NCI-H345 treated with DMSO at 0.1 percent for 48 hours (cell line): ENCODE measurements at regions not wholly inside any gene's neighbourhood (a gene's known extent, or its start where the extent isn't known, plus 50 kb on each side); places are given as distances from the start of the nearest gene placed in this dataset.

Experiments
- DNase-seq: peaks from one replicate; lab custom pipeline; 2025; ENCODE audit not compliant: unreplicated experiment; lab: John Stamatoyannopoulos, UW

DNA sequence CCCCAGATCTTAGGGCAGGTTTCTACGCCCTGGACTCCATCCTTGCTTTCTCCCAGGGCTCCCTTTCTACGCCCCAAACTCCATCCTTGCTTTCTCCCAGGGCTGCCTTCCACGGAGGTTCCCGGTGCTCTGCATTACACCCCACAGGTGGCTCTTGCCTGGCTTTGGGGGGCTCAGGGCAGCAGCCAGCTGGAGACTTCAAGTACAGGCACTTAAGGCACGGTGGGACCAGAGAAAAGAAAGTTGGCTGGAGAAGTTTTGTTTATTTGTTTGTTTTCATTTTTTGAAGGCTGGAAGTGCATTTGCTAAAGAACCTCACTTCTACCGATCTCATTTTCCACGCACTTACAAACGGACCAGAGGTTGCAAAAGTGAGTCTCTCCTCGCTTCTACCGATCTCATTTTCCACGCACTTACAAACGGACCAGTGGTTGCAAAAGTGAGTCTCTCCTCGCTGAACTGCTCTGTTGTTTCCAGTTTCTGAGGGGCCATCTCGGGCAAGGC lies 103.8 kb upstream of the MED13L start:
- no peak for DNase-seq

DNA sequence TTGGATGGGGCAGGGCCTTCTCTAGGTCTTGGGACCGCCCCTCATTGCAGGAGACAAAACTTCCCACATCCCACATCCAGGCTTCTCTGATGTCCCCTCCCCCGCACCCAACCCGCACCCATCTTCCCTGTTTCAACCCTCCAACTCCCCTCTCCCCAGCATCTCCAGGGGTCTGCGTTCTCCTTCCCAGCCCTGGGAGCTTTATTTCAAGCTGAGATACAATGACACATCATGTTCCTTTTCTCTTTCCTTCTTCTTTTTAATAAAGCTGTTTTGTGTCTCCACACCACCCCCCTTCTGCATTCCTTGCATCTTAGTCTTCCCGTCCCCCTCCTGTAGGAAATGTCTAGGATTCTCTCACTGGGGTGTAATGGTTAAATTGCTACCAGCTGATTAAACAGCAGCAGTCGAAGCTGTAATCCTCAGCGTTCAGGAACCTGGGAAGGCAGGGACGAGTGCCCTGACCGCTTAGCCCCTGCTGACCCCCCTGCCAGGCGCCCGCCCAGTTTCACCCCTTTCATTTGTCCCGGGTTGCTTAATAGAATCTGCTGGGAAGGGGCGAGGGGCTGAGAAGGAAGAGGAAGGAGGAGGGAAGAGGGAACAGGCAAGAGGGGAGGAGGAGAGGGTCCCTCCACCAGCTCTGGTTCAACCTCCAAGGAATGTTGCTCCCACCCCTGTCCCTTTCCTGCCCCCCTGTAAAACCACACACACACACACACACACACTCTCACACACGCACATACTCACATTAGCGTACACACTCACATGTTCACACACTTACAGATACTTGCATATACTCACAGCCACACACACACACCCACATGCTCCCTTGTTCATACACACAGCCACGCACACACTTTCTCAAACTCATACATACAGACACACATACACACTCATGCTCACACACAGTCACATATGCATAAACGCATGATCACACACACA lies 104.5 kb upstream of the MED13L start:
- no peak for DNase-seq

DNA sequence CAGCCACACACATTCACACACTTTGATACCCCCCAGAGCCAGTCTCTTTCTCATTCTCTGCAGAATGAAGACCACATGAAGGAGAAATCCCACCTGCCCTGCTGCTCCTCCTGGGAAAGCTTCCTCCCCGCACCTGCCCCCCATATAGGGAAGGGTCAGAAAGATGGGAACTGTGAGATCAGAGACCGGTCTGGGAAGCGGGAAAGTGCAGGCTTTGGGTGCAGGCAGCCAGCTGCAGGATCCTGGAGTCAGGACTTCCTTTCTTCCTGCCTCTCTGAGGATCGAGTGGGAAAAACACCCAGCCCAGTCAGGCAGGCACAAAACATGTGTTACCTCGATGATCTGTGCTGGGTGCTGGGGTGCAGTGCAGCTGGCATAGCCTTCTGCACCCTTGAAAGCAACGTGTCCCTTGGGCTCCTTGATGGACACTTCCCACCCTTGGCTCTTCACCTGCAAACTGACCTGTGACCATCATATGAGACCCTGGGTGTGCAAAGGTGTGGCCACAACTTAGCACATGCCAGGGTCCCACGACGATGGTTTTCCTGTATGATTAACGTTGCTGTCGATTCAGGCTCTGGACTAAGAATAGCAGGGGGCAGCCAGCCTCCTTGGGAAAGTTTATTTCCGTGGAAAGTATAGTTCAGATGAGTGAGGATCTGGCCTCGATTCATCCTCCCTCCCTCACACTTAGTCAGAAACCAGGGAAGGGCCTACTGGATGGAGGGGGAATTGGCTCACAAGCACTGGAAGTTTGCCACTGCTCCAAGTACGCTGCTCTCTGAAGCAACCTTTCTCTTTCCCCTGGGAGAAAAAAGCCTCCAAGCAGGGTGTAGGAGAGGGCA lies 105.4 kb upstream of the MED13L start:
- no peak for DNase-seq

DNA sequence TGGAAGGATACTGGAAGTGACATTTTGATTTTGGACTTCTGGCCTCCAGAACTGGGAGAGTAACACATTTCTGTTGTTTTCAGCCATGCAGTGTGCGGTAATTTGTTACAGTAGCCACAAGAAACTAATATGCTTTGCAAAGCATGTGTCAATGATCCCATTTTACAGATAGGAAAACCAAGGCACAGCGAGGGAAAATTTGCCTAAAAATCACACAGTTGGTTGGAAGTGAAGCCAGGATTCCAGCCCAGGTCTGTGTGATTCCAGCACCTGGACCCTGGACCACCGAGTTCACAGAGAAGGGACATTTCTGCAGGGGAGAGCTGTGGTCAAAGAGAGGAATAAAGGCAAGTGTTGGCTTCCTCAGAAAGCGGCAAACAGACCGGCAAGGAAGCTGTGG lies 106.7 kb upstream of the MED13L start:
- DNase-seq: no peak

DNA sequence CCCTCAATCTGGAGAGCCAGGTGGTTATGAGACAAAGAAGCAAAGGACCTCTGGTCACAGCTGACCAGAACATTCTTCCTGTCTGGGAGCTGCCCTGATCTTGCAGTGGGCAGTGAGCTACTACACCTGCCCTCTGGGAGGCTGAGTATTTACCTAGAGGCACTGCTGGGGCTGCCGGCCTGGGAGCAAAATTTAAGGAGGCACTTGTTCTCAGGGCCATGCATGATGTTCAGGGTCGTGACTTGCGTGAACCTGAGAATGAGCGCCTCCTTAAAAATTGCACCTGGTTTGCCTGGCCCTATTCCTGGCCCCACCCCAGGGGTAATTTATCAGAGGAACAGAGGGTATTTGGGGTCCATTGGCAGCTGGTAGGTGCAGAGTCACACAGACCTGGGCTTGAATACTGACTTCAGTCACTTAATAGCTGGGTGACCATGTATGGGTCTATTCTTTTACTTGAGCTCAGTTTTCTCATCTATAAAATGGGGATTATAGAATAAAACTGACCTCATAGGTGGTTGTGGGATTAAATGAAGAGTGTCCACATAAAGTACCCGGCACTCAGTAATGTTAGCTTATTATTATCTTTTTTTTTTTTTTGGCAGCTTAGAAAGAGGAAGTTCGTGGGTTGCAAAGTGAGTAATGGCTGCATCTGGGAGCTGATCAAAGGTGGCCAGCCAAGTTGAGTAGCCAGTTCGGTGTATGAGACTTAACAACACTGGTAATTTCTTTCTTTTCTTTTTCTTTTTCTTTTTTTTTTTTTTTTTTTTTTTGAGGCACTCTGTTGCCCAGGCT lies 107.4 kb upstream of the MED13L start:
- no peak for DNase-seq

DNA sequence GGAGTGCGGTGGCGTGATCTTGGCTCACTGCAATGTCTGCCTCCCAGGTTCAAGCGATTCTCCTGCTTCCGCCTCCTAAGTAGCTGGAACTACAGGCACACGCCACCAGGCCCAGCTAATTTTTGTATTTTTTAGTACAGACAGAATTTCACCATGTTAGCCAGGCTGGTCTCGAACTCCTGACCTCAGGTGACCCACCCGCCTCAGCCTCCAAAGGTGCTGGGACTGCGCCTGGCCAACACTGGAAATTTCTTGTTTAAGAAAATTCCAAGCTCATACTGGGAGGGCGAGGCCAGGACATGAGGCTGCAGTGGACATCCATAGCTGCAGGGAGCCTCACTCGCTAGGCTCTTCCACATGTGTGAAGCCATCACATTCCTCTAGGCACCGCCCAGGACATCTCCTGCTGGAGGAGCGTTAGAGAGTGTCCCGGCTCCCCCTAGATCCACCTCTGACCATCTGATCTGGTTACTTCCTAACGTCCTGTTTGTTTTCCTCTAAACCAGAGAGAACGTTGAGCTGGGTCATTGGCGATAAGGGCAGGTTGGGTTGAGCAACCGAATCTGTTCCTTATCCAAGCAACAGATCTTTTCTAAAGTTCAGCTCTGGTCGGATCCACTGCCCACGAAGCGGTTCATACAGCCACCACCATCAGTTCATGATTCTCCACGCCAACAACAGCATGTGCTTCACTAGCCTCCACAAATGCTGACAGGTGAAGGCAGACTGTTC lies 108.2 kb upstream of the MED13L start:
- no peak for DNase-seq

DNA sequence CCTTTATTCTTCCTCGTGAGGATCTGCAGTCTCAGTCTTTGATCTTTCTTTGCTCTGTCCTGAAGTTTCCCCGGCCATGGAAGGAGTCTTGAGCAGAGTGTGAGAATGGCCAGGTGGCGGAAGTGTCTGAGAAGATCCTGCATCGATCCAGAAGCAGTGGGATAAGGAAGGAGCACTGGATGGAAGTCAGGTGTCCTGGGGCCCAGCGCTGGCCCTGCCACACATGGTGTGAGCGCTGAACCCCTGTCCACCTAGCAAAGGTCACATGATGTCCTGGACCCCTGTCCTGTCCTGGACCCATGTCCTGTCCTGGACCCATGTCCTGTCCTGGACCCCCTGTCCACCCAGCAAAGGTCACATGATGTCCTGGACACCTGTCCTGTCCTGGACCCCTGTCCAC lies 111.8 kb upstream of the MED13L start:
- no peak for DNase-seq

DNA sequence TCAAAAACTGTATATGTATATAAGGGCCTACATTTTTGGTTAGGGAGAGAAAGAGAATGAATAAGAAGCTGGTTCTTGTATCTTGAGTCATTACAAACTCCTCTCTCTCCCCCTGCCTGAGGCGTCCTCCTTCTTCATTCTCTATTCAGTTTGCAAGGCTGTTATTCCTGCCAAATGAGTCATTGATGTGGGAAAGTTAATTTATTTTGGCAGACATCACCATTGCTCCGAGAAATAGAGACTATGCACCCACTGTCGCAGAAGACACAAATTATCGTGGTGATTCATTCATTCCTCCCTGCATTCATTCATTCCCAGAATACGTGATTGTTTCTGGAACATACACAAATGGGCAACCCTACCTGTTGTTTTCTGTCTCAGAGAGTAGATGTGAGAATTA lies 112.5 kb upstream of the MED13L start:
- no peak for DNase-seq

DNA sequence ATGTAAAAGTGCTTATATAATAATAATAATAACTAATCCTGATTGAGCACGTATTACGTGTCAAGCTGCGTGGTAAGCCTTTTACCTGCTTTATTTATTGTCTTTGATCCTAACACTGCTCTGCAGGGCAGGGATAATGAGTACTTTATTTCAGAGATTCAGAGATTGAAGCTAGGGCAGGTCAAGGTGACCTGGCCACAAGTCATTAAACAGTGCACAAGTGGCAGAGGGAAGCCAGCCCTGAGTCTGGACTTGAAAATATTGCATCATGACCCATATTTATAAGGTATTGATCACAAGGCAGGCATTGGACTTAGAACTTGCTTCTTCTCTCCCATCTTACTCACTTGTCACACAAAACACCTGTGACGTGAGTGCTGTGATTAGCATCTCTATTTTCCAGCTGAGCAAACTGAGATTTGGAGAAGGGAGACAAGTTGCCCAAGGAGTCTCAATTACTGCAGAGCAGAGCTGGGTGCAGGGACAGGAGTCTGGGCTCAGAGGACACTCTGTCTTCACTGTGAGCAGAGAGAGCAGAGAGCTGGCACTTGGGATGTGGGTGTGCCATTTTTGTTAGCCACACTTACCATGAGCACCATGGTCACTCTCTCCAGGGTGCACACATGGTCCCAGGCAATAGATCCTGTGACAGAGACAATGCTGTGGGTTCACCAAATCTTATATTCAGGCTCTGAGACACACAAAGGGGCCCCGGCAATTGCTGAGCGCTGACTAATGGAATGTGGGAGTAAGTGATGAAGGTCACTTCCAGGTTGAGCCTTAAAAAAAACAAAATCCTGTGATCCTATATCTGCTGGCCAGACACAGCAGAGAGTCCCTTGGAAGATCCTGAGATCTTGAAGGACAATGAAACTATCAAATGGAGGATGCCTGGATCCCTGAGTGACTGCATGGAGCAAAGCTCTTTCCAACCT lies 113.2 kb upstream of the MED13L start:
- no peak for DNase-seq

DNA sequence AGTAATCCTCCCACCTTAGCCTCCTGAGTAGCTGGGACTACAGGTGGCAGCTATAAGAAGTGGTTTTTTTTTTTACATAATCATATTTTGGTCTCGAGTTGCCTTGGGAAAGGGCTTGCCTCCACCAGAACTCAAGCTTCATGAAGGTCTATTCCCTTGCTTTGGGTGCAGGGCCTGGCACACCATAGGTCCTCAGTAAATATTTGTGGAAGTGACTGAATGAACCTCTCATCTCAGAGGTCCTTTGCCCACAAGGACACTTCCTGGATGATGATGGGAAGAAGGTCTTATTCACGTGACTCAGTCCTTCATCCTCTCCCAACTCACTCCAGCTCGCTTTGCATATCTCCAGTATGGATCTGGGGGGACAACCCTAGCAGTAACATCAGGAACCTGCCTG lies 114.0 kb upstream of the MED13L start:
- no peak for DNase-seq

DNA sequence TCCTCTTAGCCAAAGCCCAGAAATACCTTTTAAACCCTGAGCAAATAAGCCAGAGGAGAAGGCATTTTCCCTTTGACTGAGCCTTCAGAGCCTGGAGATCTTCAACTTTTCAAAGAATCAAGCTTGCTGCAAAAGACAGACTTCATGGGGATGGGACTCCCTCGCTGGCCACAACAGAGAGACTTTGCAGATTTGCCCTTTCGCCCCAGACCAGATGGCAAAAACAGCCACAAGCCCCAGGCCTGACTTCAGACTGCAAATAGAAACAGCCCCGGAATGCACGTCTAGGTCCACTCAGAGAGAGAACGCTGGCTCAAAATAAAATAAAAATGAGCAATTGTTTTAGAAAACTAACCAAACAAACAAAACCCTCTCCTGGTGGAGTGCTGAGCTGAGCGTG lies 114.6 kb upstream of the MED13L start:
- no peak for DNase-seq

DNA sequence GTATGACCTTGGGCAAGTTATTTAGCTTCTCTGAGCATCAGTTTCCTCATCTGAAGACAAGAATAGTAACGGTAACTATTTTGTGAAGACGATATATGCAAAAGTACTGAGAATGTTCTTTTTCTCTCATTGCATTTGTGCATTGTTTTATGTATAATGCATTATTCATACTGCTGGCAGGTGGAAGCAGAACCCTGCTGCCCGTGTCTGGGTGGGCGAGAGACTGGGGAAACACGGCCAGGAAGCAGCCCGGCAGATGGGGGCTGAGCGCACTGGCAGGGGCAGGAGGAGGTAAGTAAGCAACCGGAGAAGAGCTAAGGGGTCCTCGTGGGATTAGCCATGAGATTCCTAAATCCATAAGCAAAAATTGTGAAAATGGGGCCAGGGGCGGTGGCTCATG lies 115.8 kb upstream of the MED13L start:
- no peak for DNase-seq

DNA sequence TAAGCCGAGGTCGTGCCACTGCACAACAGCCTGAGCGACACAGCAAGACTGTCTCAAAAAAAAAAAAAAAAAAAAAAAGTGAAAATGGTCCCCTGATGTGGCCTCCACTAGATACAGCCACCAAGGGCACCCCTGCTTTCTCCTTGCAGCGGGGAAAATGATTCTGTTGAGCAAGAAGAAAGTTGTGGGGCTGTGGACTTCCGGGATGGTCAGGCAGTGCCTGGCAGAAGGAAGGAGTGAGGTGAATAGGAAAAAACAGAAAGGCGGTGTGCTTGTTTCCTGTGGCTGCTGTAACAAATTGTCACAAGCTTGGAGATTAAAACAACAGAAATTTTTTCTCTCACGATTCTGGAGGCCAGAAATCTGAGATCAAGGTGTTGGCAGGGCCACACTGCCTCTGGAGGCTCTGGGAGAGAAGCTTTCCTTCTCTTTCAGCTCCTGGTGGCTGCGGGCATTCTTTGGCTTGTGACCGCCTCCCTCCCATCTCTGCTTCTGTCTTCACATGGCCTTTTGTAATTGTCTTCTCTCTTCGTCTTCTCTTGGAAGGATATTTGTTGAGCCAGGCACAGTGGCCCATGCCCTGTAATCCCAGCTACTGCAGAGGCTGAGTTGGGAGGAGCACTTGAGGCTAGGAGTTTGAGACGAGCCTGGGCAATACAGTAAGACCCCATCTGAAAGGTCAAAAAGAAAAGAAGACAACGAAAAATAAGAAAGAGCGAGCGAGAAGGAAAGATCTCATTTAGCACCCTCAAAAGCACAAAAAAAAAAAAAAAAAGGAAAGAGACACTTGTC lies 116.6 kb upstream of the MED13L start:
- no peak for DNase-seq

DNA sequence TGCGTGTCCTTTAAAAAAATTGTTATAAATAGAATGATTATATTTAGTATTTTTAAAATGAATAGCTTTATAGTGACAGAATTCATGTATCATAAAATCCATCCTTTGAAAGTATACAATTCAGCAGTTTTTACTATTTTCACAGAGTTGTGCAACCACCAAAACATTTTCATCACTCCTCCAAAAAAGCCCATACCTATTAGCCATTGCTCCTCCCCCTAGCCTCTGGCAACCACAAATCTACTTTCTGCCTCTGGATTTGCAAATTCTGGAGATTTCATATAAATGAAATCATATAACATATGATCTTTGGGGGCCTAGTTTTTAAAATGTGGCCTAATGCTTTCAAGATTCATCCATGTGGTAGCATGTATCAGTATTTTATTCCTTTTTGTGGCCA lies 117.9 kb upstream of the MED13L start:
- DNase-seq: no peak

DNA sequence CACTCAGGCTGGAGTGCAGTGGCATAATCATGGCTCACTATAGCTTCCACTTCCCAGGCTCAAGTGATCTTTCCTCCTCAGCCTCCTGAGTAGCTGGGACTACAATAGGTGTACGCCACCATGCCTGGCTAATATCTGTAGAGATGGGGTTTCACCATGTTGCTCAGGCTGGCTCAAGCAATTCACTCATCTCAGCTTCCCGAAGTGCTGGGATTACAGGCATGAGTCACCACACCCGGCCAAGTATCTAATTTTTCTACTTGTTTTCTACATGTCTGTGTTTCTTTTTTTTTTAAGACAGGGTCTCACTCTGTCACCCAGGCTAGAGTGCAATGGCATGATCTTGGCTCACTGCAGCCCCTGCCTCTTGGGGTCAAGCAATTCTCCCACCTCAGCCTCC lies 119.7 kb upstream of the MED13L start:
- DNase-seq: no peak

DNA sequence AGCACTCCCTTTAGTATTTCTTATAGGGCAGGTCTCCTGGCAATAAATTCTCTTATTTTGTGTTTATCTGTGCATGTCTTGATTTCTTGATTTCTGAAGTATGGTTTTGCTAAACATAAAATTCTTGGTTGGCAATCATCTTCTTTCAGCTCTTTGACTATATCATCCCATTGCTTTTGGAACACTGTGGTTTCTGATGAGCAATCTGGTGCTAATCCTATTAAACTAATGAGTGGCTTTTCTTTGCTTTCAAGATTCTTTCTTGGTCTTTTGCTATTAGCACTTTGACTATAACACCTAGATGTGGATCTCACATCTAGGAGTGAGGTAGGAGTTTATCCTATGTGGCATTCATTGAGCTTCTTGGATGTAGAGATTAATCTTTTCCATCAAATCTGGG lies 120.7 kb upstream of the MED13L start:
- no peak for DNase-seq

DNA sequence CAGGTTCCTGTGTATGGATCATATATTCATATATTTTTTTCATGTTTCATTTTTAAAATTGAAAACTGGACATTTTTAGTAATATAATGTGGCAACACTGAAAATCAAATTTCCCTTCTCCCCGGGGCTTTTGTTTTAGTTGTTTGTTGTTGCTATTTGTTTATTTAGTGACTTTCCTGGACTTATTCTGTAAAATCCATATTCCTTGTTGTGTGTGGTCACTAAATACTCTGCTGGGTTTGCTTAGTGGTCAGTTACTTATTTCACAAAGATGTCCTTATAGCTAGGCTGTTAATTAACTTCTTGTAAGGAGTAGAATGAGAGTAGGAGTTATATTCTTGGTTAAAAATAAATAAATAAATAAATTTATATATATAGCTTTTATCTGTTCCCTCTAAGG lies 121.6 kb upstream of the MED13L start:
- no peak for DNase-seq

DNA sequence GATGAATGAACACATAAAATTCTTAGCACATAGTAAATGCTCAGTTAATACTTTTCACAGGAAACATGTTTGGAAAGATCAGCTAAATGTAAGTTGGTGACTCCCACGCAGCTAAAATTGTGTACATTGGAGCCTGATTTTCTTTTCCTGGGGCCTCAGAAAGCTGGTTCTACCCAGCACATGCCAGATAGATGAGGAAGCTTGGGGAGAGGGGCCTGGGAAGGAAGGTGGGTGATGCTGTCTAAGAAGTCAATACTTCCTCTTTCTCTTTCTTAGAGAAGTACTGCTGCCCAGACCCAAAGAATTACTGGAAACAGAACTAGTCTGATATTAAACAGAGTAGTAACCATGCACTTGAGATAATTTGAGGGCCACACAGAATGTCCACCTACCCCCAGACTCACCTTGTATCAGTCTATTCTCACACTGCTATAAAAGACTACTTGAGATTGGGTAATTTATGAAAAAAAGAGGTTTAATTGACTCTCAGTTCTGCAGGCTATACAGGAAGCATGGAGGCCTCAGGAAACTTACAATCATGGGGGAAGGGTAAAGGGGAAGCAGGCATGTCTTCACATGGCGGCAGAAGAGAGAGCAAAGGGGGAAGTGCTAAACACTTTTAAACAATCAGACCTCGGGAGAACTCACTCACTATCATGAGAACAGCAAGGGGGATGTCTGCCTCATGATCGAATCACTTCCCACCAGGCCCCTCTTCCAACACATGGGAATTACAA lies 123.3 kb upstream of the MED13L start:
- no peak for DNase-seq
